ENCODE measurements at regions not wholly inside any gene's neighbourhood (a gene's known extent, or its start where the extent isn't known, plus 50 kb on each side); places are given as distances from the start of the nearest gene placed in this dataset.

- Histone ChIP-seq H3K4me1 (ENCODE audit: insufficient read depth) (peaks cover 10% of the 10 kb centered on the region), H3K27ac (ENCODE audit: low read depth) (no peak overlapping the region), H2AFZ (no peak overlapping the region), H3K27me3 (ENCODE audit: insufficient read depth) (no peaks in the 10 kb centered on the region), H4K20me1 (replicated peaks; ENCODE audit: insufficient read depth) (no peaks in the 10 kb centered on the region), H3K79me2 (replicated peaks; ENCODE audit: insufficient read depth) (no peaks in the 10 kb centered on the region), H3K9me2 (ENCODE audit: insufficient read depth) (no peaks in the 10 kb centered on the region), H3F3A (replicated peaks; ENCODE audit: low read depth) (no peaks in the 10 kb centered on the region), H3K4me2 (no peak overlapping the region), H3K4me3 (no peak overlapping the region), H3K36me3 (ENCODE audit: insufficient read depth) (no peaks in the 10 kb centered on the region)
- ATAC-seq (no peak), DNase-seq (ENCODE audit: low spot score) (no peak)
- H3K36me3 Mint-ChIP-seq (ENCODE audit: low read depth) = no peaks in the 10 kb centered on the region
- TF ChIP-seq CREB1 (CRISPR knock-in tag; IDR thresholded peaks at IDR 0.05; ENCODE audit: low read depth) (no peak), NANOG (IDR thresholded peaks at IDR 0.05; ENCODE audit: borderline replicate concordance) (no peak), ZNF114 (CRISPR knock-in tag; IDR thresholded peaks at IDR 0.05) (no peak), ZNF331 (CRISPR knock-in tag; IDR thresholded peaks at IDR 0.05; ENCODE audit: low read depth) (no peak), JUNB (IDR thresholded peaks at IDR 0.05; ENCODE audit: unreplicated experiment) (no peak), POLR2AphosphoS5 (IDR thresholded peaks at IDR 0.05; ENCODE audit: low read depth) (no peak)
- H3K27ac Mint-ChIP-seq = no peak overlapping the region
- H3K27me3 Mint-ChIP-seq (ENCODE audit: insufficient read depth, low read depth, poor library complexity) = no peaks in the 10 kb centered on the region
- H3K9me3 Mint-ChIP-seq = no peaks in the 10 kb centered on the region
- H3K4me1 Mint-ChIP-seq = peaks cover 11% of the 10 kb centered on the region
- H3K4me3 Mint-ChIP-seq = no peak overlapping the region
Measured at GRCh38 chr13:100825557-100825956, 151.0 kb upstream of the TMTC4 start.

DNA sequence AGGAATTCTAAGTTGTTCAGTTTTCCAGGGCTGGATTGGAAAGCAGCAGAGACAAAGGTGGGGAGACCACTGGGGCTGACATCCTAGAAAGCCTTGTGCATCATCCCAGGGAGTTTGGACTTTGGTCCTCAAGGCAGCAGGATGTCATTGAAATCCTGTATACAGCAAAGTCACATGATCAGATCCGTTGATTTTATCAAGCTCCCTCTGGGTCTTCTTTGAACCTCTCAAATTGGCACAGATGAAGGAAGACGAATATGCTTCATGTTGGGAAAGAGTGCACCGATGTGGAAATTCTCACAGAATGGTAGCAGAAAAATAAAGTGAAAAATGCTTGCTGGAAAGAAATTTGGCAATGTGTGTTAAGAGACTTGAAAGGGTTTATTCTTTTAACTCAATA is 149.8 kb upstream of the TMTC4 start:
- Mint-ChIP-seq H3K27ac (no peak overlapping the region), H3K36me3 (ENCODE audit: low read depth) (no peaks in the 10 kb centered on the region), H3K9me3 (no peaks in the 10 kb centered on the region), H3K4me3 (no peak overlapping the region), H3K27me3 (ENCODE audit: insufficient read depth, low read depth, poor library complexity) (no peaks in the 10 kb centered on the region), H3K4me1 (peaks cover 11% of the 10 kb centered on the region)
- Histone ChIP-seq H3K4me3 (no peak overlapping the region), H3K27me3 (ENCODE audit: insufficient read depth) (no peaks in the 10 kb centered on the region), H3K36me3 (ENCODE audit: insufficient read depth) (no peaks in the 10 kb centered on the region), H2AFZ (no peak overlapping the region), H3K79me2 (replicated peaks; ENCODE audit: insufficient read depth) (no peaks in the 10 kb centered on the region), H3K9me2 (ENCODE audit: insufficient read depth) (no peaks in the 10 kb centered on the region), H4K20me1 (replicated peaks; ENCODE audit: insufficient read depth) (no peaks in the 10 kb centered on the region), H3K4me2 (no peak overlapping the region), H3F3A (replicated peaks; ENCODE audit: low read depth) (no peaks in the 10 kb centered on the region), H3K27ac (ENCODE audit: low read depth) (no peak overlapping the region), H3K4me1 (ENCODE audit: insufficient read depth) (peaks cover 10% of the 10 kb centered on the region)
- no peak for ATAC-seq
- no peak for DNase-seq (ENCODE audit: low spot score)
- TF ChIP-seq, protein P1, sequence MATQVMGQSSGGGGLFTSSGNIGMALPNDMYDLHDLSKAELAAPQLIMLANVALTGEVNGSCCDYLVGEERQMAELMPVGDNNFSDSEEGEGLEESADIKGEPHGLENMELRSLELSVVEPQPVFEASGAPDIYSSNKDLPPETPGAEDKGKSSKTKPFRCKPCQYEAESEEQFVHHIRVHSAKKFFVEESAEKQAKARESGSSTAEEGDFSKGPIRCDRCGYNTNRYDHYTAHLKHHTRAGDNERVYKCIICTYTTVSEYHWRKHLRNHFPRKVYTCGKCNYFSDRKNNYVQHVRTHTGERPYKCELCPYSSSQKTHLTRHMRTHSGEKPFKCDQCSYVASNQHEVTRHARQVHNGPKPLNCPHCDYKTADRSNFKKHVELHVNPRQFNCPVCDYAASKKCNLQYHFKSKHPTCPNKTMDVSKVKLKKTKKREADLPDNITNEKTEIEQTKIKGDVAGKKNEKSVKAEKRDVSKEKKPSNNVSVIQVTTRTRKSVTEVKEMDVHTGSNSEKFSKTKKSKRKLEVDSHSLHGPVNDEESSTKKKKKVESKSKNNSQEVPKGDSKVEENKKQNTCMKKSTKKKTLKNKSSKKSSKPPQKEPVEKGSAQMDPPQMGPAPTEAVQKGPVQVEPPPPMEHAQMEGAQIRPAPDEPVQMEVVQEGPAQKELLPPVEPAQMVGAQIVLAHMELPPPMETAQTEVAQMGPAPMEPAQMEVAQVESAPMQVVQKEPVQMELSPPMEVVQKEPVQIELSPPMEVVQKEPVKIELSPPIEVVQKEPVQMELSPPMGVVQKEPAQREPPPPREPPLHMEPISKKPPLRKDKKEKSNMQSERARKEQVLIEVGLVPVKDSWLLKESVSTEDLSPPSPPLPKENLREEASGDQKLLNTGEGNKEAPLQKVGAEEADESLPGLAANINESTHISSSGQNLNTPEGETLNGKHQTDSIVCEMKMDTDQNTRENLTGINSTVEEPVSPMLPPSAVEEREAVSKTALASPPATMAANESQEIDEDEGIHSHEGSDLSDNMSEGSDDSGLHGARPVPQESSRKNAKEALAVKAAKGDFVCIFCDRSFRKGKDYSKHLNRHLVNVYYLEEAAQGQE (IDR thresholded peaks at IDR 0.05; ENCODE audit: unreplicated experiment) = no peak
- TF ChIP-seq, protein P2, sequence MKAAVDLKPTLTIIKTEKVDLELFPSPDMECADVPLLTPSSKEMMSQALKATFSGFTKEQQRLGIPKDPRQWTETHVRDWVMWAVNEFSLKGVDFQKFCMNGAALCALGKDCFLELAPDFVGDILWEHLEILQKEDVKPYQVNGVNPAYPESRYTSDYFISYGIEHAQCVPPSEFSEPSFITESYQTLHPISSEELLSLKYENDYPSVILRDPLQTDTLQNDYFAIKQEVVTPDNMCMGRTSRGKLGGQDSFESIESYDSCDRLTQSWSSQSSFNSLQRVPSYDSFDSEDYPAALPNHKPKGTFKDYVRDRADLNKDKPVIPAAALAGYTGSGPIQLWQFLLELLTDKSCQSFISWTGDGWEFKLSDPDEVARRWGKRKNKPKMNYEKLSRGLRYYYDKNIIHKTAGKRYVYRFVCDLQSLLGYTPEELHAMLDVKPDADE (IDR thresholded peaks at IDR 0.05) = no peak
- no peak for TF ChIP-seq STAT1 (IDR thresholded peaks at IDR 0.05; ENCODE audit: unreplicated experiment)
- no peak for TF ChIP-seq CREB1 (CRISPR knock-in tag; IDR thresholded peaks at IDR 0.05; ENCODE audit: low read depth)
- TF ChIP-seq, protein P3, sequence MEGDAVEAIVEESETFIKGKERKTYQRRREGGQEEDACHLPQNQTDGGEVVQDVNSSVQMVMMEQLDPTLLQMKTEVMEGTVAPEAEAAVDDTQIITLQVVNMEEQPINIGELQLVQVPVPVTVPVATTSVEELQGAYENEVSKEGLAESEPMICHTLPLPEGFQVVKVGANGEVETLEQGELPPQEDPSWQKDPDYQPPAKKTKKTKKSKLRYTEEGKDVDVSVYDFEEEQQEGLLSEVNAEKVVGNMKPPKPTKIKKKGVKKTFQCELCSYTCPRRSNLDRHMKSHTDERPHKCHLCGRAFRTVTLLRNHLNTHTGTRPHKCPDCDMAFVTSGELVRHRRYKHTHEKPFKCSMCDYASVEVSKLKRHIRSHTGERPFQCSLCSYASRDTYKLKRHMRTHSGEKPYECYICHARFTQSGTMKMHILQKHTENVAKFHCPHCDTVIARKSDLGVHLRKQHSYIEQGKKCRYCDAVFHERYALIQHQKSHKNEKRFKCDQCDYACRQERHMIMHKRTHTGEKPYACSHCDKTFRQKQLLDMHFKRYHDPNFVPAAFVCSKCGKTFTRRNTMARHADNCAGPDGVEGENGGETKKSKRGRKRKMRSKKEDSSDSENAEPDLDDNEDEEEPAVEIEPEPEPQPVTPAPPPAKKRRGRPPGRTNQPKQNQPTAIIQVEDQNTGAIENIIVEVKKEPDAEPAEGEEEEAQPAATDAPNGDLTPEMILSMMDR (conservative IDR thresholded peaks at IDR 0.05; ENCODE audit: low read depth in 2 of 2) = no peak
- no peak for TF ChIP-seq POLR2AphosphoS5 (IDR thresholded peaks at IDR 0.05; ENCODE audit: low read depth)
- TF ChIP-seq JUNB (IDR thresholded peaks at IDR 0.05; ENCODE audit: unreplicated experiment) = no peak
- TF ChIP-seq ZNF114 (CRISPR knock-in tag; IDR thresholded peaks at IDR 0.05) = no peak
- TF ChIP-seq EZH2 (IDR thresholded peaks at IDR 0.05; ENCODE audit: low read depth, unreplicated experiment) = no peak

Measured in GM23338 (cell line).